ENCODE measurements at regions not wholly inside any gene's neighbourhood (a gene's known extent, or its start where the extent isn't known, plus 50 kb on each side); places are given as distances from the start of the nearest gene placed in this dataset.

GRCh38 chr13:54287062-54287764 lies 1258.6 kb downstream of the OLFM4 start:
- Mint-ChIP-seq H3K4me1 (no peaks in the 10 kb centered on the region), H3K27me3 (no peaks in the 10 kb centered on the region), H3K27ac (no peak overlapping the region), H3K36me3 (no peaks in the 10 kb centered on the region), H3K9me3 (peaks cover 9% of the 10 kb centered on the region), H3K4me3 (no peak overlapping the region)
- no peak for ATAC-seq

DNA sequence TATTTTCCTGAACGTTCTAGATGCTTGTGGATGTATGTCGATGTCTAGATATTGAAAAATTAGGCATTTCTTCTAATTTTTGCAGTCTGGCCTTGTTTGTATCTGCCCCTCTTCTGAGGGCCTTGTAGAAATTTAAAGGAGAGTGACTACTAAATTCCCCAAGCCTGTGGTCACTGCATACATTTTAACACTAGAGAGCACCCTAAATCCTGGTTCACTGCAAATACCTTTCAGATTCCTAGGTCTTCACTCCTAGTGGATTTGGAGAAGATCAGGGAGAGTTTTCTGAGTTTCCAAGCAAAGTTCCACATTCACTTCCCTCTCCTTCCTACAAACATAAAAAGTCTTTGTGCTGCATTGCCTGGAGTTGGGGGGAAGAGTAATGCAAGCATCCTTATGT lies 1272.5 kb downstream of the OLFM4 start:
- ATAC-seq, result no peak
- H3K27ac Mint-ChIP-seq, result no peak overlapping the region
- H3K36me3 Mint-ChIP-seq, result no peaks in the 10 kb centered on the region
- H3K27me3 Mint-ChIP-seq, result no peaks in the 10 kb centered on the region
- H3K9me3 Mint-ChIP-seq, result peaks cover 21% of the 10 kb centered on the region
- H3K4me3 Mint-ChIP-seq, result no peak overlapping the region
- no peaks in the 10 kb centered on the region for H3K4me1 Mint-ChIP-seq

GRCh38 chr13:54305377-54305776 lies 1276.8 kb downstream of the OLFM4 start:
- no peaks in the 10 kb centered on the region for H3K4me1 Mint-ChIP-seq
- no peak overlapping the region for H3K4me3 Mint-ChIP-seq
- no peaks in the 10 kb centered on the region for H3K27me3 Mint-ChIP-seq
- peaks cover 14% of the 10 kb centered on the region for H3K9me3 Mint-ChIP-seq
- no peaks in the 10 kb centered on the region for H3K36me3 Mint-ChIP-seq
- no peak for ATAC-seq
- no peak overlapping the region for H3K27ac Mint-ChIP-seq

DNA sequence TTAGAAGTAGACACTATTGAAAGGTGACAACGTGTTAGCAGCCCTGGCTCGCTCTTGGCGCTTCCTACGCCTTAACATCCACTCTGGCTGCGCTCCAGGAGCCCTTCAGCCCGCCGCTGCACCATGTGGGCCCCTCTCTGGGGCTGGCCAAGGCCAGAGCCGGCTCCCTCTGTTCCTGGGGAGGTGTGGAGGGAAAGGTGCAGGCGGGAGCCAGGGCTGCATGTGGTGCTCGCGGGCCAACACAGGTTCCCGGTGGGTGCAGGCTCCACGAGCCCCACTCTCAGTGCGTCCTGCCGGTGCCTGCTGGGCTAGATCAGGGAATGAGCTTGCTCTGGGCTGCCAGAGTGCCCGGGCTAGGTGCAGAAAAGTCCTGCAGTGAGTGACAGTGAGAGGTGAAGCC lies 1284.3 kb downstream of the OLFM4 start:
- H3K36me3 Mint-ChIP-seq, result no peaks in the 10 kb centered on the region
- no peaks in the 10 kb centered on the region for H3K27me3 Mint-ChIP-seq
- ATAC-seq, result no peak
- H3K4me1 Mint-ChIP-seq, result no peaks in the 10 kb centered on the region
- no peaks in the 10 kb centered on the region for H3K9me3 Mint-ChIP-seq
- no peak overlapping the region for H3K27ac Mint-ChIP-seq
- H3K4me3 Mint-ChIP-seq, result no peak overlapping the region

- H3K4me1 Mint-ChIP-seq, result no peaks in the 10 kb centered on the region
- ATAC-seq, result no peak
- H3K4me3 Mint-ChIP-seq, result no peak overlapping the region
- H3K9me3 Mint-ChIP-seq, result no peaks in the 10 kb centered on the region
- no peaks in the 10 kb centered on the region for H3K36me3 Mint-ChIP-seq
- H3K27me3 Mint-ChIP-seq, result no peaks in the 10 kb centered on the region
- H3K27ac Mint-ChIP-seq, result no peak overlapping the region
Measured at GRCh38 chr13:54317722-54318121, 1289.1 kb downstream of the OLFM4 start.

DNA sequence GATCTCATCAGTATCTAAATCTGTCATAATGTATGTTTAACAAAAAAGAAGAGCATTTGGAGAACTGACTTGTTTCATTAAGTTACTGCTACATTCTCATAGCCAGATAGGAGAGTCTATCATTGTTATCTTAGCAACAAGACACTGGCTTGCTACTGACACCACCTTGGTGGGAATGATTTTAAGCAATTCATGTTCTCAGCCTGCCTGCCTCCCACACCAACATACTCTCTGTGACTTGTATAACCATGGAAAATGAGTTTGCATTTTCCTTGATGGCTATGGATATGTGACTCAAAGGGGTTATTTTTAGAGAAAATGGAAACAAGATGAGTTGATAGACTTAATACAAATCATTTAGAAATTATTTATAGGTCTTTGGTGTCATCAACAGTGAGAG lies 1308.9 kb downstream of the OLFM4 start:
- no peak for ATAC-seq
- H3K4me1 Mint-ChIP-seq, result no peaks in the 10 kb centered on the region
- peaks cover 8% of the 10 kb centered on the region for H3K9me3 Mint-ChIP-seq
- H3K4me3 Mint-ChIP-seq, result no peak overlapping the region
- H3K36me3 Mint-ChIP-seq, result no peaks in the 10 kb centered on the region
- no peak overlapping the region for H3K27ac Mint-ChIP-seq
- H3K27me3 Mint-ChIP-seq, result no peaks in the 10 kb centered on the region

GRCh38 chr13:54347531-54347930 lies 1318.9 kb downstream of the OLFM4 start:
- Mint-ChIP-seq H3K27me3 (no peaks in the 10 kb centered on the region), H3K4me3 (no peak overlapping the region), H3K4me1 (no peaks in the 10 kb centered on the region), H3K36me3 (no peaks in the 10 kb centered on the region), H3K27ac (no peak overlapping the region), H3K9me3 (peaks cover 3% of the 10 kb centered on the region)
- no peak for ATAC-seq

- no peaks in the 10 kb centered on the region for H3K4me1 Mint-ChIP-seq
- H3K9me3 Mint-ChIP-seq, result no peaks in the 10 kb centered on the region
- no peaks in the 10 kb centered on the region for H3K27me3 Mint-ChIP-seq
- ATAC-seq, result no peak
- H3K36me3 Mint-ChIP-seq, result no peaks in the 10 kb centered on the region
- no peak overlapping the region for H3K4me3 Mint-ChIP-seq
- H3K27ac Mint-ChIP-seq, result no peak overlapping the region
Measured at GRCh38 chr13:54356209-54356608, 1327.6 kb downstream of the OLFM4 start.

GRCh38 chr13:54356849-54357248 lies 1328.2 kb downstream of the OLFM4 start:
- Mint-ChIP-seq H3K9me3 (no peaks in the 10 kb centered on the region), H3K4me1 (no peaks in the 10 kb centered on the region), H3K36me3 (no peaks in the 10 kb centered on the region), H3K27ac (no peak overlapping the region), H3K27me3 (no peaks in the 10 kb centered on the region), H3K4me3 (no peak overlapping the region)
- no peak for ATAC-seq

- no peaks in the 10 kb centered on the region for H3K4me1 Mint-ChIP-seq
- H3K27ac Mint-ChIP-seq, result no peak overlapping the region
- H3K4me3 Mint-ChIP-seq, result no peak overlapping the region
- ATAC-seq, result no peak
- no peaks in the 10 kb centered on the region for H3K36me3 Mint-ChIP-seq
- no peaks in the 10 kb centered on the region for H3K27me3 Mint-ChIP-seq
- no peaks in the 10 kb centered on the region for H3K9me3 Mint-ChIP-seq
Measured at GRCh38 chr13:54357284-54357933, 1328.8 kb downstream of the OLFM4 start.

DNA sequence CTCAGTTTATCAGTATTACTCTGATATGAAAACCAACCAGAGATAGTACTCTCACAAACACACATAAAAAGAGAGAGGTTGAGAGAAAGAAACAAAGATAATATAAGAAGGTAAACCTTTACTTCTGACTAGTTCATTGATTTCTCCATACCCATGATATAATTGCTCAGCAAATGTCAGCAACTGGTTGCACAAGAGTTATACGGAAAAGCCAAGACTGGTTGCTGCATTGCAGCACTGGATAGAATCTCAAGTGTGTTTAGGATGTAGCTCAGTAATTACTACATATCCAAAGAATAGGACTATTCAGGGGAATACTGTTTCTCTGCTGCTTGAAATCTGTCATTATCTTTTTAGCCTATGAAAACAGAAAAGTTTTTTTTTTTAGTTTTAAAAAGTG lies 1332.8 kb downstream of the OLFM4 start:
- ATAC-seq, result no peak
- H3K4me3 Mint-ChIP-seq, result no peak overlapping the region
- H3K27ac Mint-ChIP-seq, result no peak overlapping the region
- no peaks in the 10 kb centered on the region for H3K9me3 Mint-ChIP-seq
- no peaks in the 10 kb centered on the region for H3K27me3 Mint-ChIP-seq
- H3K36me3 Mint-ChIP-seq, result no peaks in the 10 kb centered on the region
- no peaks in the 10 kb centered on the region for H3K4me1 Mint-ChIP-seq

DNA sequence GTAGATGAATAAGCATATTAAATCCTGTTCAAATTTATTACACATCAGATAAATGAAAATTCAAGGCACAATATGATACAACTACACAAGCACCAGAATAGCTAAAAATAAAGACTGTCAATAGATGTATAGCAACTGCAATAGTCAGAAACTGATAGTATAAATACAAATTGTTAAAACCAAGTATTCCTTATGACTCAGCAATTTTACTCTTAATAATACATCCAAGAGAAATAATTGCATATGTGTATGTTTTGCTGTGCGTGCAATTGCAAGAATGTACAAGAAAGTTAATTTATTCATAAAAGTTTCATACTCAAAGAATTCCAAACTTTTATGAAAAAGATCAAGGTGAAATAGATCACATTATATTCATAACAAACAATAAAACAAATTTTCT lies 1338.1 kb downstream of the OLFM4 start:
- Mint-ChIP-seq H3K4me1 (no peaks in the 10 kb centered on the region), H3K27ac (no peak overlapping the region), H3K9me3 (peaks cover 14% of the 10 kb centered on the region), H3K27me3 (no peaks in the 10 kb centered on the region), H3K36me3 (no peaks in the 10 kb centered on the region), H3K4me3 (no peak overlapping the region)
- ATAC-seq, result no peak

GRCh38 chr13:54367639-54368271 lies 1339.1 kb downstream of the OLFM4 start:
- H3K36me3 Mint-ChIP-seq, result no peaks in the 10 kb centered on the region
- H3K9me3 Mint-ChIP-seq, result peaks cover 14% of the 10 kb centered on the region
- H3K4me1 Mint-ChIP-seq, result no peaks in the 10 kb centered on the region
- no peak overlapping the region for H3K27ac Mint-ChIP-seq
- H3K4me3 Mint-ChIP-seq, result no peak overlapping the region
- no peak for ATAC-seq
- H3K27me3 Mint-ChIP-seq, result no peaks in the 10 kb centered on the region

- H3K4me1 Mint-ChIP-seq, result no peaks in the 10 kb centered on the region
- H3K4me3 Mint-ChIP-seq, result no peak overlapping the region
- no peaks in the 10 kb centered on the region for H3K27me3 Mint-ChIP-seq
- peaks cover 14% of the 10 kb centered on the region for H3K9me3 Mint-ChIP-seq
- H3K36me3 Mint-ChIP-seq, result no peaks in the 10 kb centered on the region
- H3K27ac Mint-ChIP-seq, result no peak overlapping the region
- no peak for ATAC-seq
Measured at GRCh38 chr13:54368387-54368786, 1339.8 kb downstream of the OLFM4 start.

DNA sequence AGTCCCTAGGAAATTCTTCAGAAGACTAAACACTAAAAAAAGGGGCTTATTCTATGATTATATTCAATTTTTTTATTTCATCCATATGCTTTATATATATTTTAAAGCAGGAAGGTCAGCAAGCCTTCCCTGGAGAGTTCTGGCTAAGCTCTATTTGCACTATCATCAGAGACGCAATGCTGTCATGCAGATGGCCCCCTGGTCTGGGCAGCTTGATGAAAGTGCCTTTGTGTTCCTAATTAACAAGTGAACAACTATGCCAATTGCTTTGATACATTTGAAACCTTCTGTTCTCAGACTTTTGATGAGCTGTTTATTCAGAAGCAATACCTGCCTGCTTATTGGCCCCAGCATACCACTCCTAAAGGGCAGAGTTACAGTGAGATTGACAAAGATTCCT lies 1344.6 kb downstream of the OLFM4 start:
- no peak for ATAC-seq
- Mint-ChIP-seq H3K4me1 (no peaks in the 10 kb centered on the region), H3K27ac (no peak overlapping the region), H3K27me3 (no peaks in the 10 kb centered on the region), H3K36me3 (no peaks in the 10 kb centered on the region), H3K9me3 (peaks cover 11% of the 10 kb centered on the region), H3K4me3 (no peak overlapping the region)

DNA sequence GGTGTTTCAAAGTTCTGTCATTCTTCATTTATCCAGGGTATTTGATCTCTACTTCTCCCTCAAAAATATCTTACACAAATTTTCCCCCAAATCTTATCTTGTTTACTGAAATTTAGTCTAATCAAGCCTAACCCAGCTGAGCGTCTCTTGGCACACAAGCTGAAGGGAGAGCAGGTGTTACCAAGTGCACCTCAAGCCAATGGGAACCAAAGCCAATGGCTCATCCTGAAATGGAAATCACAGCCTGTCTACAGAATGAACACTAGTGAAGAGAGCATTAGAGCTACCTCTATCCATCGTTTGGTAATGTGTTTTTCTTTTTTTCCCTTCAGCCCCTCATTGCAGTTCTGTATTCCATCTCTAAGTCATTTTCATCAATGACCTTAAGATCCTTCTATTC lies 1350.8 kb downstream of the OLFM4 start:
- peaks cover 3% of the 10 kb centered on the region for H3K9me3 Mint-ChIP-seq
- ATAC-seq, result no peak
- H3K27me3 Mint-ChIP-seq, result no peaks in the 10 kb centered on the region
- H3K4me1 Mint-ChIP-seq, result no peaks in the 10 kb centered on the region
- H3K36me3 Mint-ChIP-seq, result no peaks in the 10 kb centered on the region
- no peak overlapping the region for H3K27ac Mint-ChIP-seq
- H3K4me3 Mint-ChIP-seq, result no peak overlapping the region
